ENCODE measurements at regions not wholly inside any gene's neighbourhood (a gene's known extent, or its start where the extent isn't known, plus 50 kb on each side); places are given as distances from the start of the nearest gene placed in this dataset.

GRCh38 chr10:124162774-124163354 is 69.5 kb upstream of the CHST15 start:
- DNase-seq: no peak

More at GRCh38 chr10:124162774-124163354, 69.5 kb upstream of the CHST15 start:
- H3K9ac ChIP-seq (ENCODE audit: extremely low read depth, insufficient read length, low read length): no peak overlapping the region
- no peak overlapping the region for H4K5ac ChIP-seq (ENCODE audit: insufficient read length, low read depth, low read length)
- no peak overlapping the region for H3K4ac ChIP-seq (ENCODE audit: low read depth, low read length)
- no peaks in the 10 kb centered on the region for H3K23me2 ChIP-seq (ENCODE audit: insufficient read length, low read depth, low read length, poor library complexity, severe bottlenecking)
- peaks cover 2 to 10% of the 10 kb centered on the region in 2 experiments for H3K9me3 Mint-ChIP-seq
- H3K9me3 ChIP-seq (ENCODE audit: control insufficient read depth, low read depth, low read length): no peaks in the 10 kb centered on the region
- H2BK15ac ChIP-seq (ENCODE audit: low read depth, low read length): no peak overlapping the region
- H3K79me2 ChIP-seq (ENCODE audit: insufficient read depth, low read length): no peaks in the 10 kb centered on the region
- H3K56ac ChIP-seq (ENCODE audit: insufficient read length, low read depth, low read length): no peak overlapping the region
- no peak overlapping the region for H4K8ac ChIP-seq (replicated peaks; ENCODE audit: insufficient read length, low read depth, low read length)
- H3K4me2 ChIP-seq (ENCODE audit: insufficient read depth, insufficient read length, low read length): no peak overlapping the region
- no peak overlapping the region for H3T11ph ChIP-seq (ENCODE audit: low read length)
- H3K27ac ChIP-seq (ENCODE audit: insufficient read length, low read depth, low read length): no peak overlapping the region
- H4K91ac ChIP-seq (ENCODE audit: insufficient read length, low read depth, low read length): no peak overlapping the region
- H3K27ac Mint-ChIP-seq: no peak overlapping the region
- H3K18ac ChIP-seq (ENCODE audit: insufficient read length, low read depth, low read length): no peak overlapping the region
- H3K14ac ChIP-seq (ENCODE audit: insufficient read depth, low read length): no peak overlapping the region
- no peak overlapping the region for H3K4me3 Mint-ChIP-seq
- no peak overlapping the region for H2BK120ac ChIP-seq (ENCODE audit: low read depth, low read length, poor library complexity, severe bottlenecking)
- peaks cover 18% of the 10 kb centered on the region in 2 experiments for H3K4me1 Mint-ChIP-seq
- no peak overlapping the region for H2AFZ ChIP-seq (ENCODE audit: low read length)
- no peaks in the 10 kb centered on the region for H4K20me1 ChIP-seq (ENCODE audit: control insufficient read depth, insufficient read depth, insufficient read length)
- WGBS (ENCODE audit: extremely low coverage, insufficient read length, low lambda C conversion rate): no CpG with 5 or more reads among the region's 6 CpGs
- H2AK5ac ChIP-seq (ENCODE audit: insufficient read length, low read length): no peak overlapping the region
- H3K27me3 Mint-ChIP-seq (ENCODE audit: low read depth): peaks cover 18% of the 10 kb centered on the region
- H3K4me1 ChIP-seq (ENCODE audit: insufficient read depth, low read length): peaks cover 7% of the 10 kb centered on the region; the same call in 1 of the 2 replicates
- TF ChIP-seq CTCF (conservative IDR thresholded peaks at IDR 0.05): no peak
- no peak overlapping the region for H2BK12ac ChIP-seq (ENCODE audit: insufficient read length, low read depth, low read length)
- no peak overlapping the region for H3K23ac ChIP-seq (ENCODE audit: insufficient read length, low read depth, low read length)
- H3K79me1 ChIP-seq (ENCODE audit: insufficient read depth, low read depth, low read length, poor library complexity, severe bottlenecking): no peaks in the 10 kb centered on the region
- no peak overlapping the region for H2BK5ac ChIP-seq (ENCODE audit: insufficient read length, low read length)
- H3K27me3 ChIP-seq (ENCODE audit: insufficient read depth, low read length): no peaks in the 10 kb centered on the region
- peaks cover 2% of the 10 kb centered on the region in 3 experiments; a peak in 6 of 7 replicates for H3K36me3 Mint-ChIP-seq (ENCODE audit: insufficient read depth in 1 of 3, low read depth in 3 of 3)
- H2BK20ac ChIP-seq (ENCODE audit: low read depth, low read length, poor library complexity, severe bottlenecking): no peak overlapping the region
